ENCODE measurements at regions not wholly inside any gene's neighbourhood (a gene's known extent, or its start where the extent isn't known, plus 50 kb on each side); places are given as distances from the start of the nearest gene placed in this dataset.

- H3K4me3 ChIP-seq: no peak overlapping the region
- H3K27ac ChIP-seq: no peak overlapping the region
- no peak for DNase-seq (ENCODE audit: low read depth in 1 of 2, low spot score in 1 of 2)
- H3K36me3 ChIP-seq: no peaks in the 10 kb centered on the region
- no peaks in the 10 kb centered on the region for H3K9me3 ChIP-seq (ENCODE audit: low read depth)
- no peaks in the 10 kb centered on the region for H3K27me3 ChIP-seq
- H3K4me1 ChIP-seq (ENCODE audit: low read depth): no peaks in the 10 kb centered on the region
- TF ChIP-seq, protein P1, sequence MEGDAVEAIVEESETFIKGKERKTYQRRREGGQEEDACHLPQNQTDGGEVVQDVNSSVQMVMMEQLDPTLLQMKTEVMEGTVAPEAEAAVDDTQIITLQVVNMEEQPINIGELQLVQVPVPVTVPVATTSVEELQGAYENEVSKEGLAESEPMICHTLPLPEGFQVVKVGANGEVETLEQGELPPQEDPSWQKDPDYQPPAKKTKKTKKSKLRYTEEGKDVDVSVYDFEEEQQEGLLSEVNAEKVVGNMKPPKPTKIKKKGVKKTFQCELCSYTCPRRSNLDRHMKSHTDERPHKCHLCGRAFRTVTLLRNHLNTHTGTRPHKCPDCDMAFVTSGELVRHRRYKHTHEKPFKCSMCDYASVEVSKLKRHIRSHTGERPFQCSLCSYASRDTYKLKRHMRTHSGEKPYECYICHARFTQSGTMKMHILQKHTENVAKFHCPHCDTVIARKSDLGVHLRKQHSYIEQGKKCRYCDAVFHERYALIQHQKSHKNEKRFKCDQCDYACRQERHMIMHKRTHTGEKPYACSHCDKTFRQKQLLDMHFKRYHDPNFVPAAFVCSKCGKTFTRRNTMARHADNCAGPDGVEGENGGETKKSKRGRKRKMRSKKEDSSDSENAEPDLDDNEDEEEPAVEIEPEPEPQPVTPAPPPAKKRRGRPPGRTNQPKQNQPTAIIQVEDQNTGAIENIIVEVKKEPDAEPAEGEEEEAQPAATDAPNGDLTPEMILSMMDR (IDR thresholded peaks at IDR 0.05; ENCODE audit: low read depth, low read length): no peak
Measured at GRCh38 chr5:143947313-143947712, 135.4 kb downstream of the HMHB1 start.

- TF ChIP-seq, protein P1 (IDR thresholded peaks at IDR 0.05; ENCODE audit: low read depth, low read length): no peak
- DNase-seq (ENCODE audit: low read depth in 1 of 2, low spot score in 1 of 2): no peak
Measured at GRCh38 chr5:143952809-143953208, 140.8 kb downstream of the HMHB1 start.

DNA sequence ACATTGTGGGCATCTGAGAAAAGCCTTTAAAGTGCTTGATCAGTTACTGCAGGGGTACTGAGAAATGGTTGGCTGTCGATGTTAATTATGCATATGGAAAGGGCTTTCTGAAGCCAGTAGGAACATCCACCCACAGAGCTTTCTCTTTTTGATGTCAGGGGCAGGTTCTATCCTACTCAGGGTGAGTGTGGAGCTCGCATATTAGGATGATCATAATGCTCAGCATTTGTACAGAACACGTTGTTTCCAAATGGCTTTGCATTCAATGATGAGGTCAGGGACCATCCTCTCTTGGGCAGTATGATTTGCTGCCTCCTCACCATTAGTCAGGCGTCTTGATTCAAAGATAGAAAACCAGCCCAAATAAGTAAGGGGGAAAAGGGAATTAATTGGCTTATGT lies 141.9 kb downstream of the HMHB1 start:
- TF ChIP-seq, protein P1 (IDR thresholded peaks at IDR 0.05; ENCODE audit: low read depth, low read length): no peak
- Histone ChIP-seq H3K4me3 (no peak overlapping the region), H3K27me3 (no peaks in the 10 kb centered on the region), H3K27ac (no peak overlapping the region), H3K9me3 (ENCODE audit: low read depth) (no peaks in the 10 kb centered on the region), H3K4me1 (ENCODE audit: low read depth) (no peaks in the 10 kb centered on the region), H3K36me3 (no peaks in the 10 kb centered on the region)
- DNase-seq (ENCODE audit: low read depth in 1 of 2, low spot score in 1 of 2): no peak

More at GRCh38 chr5:143952809-143953208, 140.8 kb downstream of the HMHB1 start:
- H3K4me1 ChIP-seq (ENCODE audit: low read depth): no peaks in the 10 kb centered on the region
- H3K4me3 ChIP-seq: no peak overlapping the region
- no peaks in the 10 kb centered on the region for H3K27me3 ChIP-seq
- no peaks in the 10 kb centered on the region for H3K9me3 ChIP-seq (ENCODE audit: low read depth)
- H3K27ac ChIP-seq: no peak overlapping the region
- H3K36me3 ChIP-seq: no peaks in the 10 kb centered on the region

DNA sequence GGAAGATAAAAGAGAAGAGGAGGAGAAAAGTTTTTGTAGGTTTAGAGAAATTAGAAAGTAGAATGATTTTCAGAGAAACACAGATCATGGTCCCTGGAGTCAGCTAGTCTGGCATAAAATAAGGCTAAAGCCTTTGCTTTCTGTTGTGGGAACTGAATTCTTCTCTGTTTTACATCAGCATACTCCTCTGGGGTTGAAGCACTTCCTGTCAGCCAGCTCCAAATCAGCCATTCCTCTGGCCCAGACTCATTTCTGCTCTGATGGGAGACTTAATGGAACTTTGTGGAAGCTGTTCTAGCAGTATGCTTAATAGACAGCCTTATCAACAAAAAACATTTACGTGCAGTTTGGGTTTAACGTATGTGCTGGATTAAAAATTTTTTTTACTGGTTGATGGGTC lies 143.2 kb downstream of the HMHB1 start:
- TF ChIP-seq, protein P1 (IDR thresholded peaks at IDR 0.05; ENCODE audit: low read depth, low read length): no peak
- H3K9me3 ChIP-seq (ENCODE audit: low read depth): no peaks in the 10 kb centered on the region
- no peak overlapping the region for H3K27ac ChIP-seq
- peak in 1 of 2 donors; percentile 69 for DNase-seq (ENCODE audit: low read depth in 1 of 2, low spot score in 1 of 2)
- H3K4me3 ChIP-seq: no peak overlapping the region
- no peaks in the 10 kb centered on the region for H3K36me3 ChIP-seq
- H3K4me1 ChIP-seq (ENCODE audit: low read depth): no peaks in the 10 kb centered on the region
- H3K27me3 ChIP-seq: no peaks in the 10 kb centered on the region

GRCh38 chr5:143957455-143957854 lies 145.5 kb downstream of the HMHB1 start:
- no peaks in the 10 kb centered on the region for H3K9me3 ChIP-seq (ENCODE audit: low read depth)
- H3K4me1 ChIP-seq (ENCODE audit: low read depth): no peaks in the 10 kb centered on the region
- no peaks in the 10 kb centered on the region for H3K27me3 ChIP-seq
- no peak overlapping the region for H3K27ac ChIP-seq
- no peak overlapping the region for H3K4me3 ChIP-seq
- no peak for DNase-seq (ENCODE audit: low read depth in 1 of 2, low spot score in 1 of 2)
- TF ChIP-seq, protein P1 (IDR thresholded peaks at IDR 0.05; ENCODE audit: low read depth, low read length): peak; percentile 44
- H3K36me3 ChIP-seq: no peaks in the 10 kb centered on the region

DNA sequence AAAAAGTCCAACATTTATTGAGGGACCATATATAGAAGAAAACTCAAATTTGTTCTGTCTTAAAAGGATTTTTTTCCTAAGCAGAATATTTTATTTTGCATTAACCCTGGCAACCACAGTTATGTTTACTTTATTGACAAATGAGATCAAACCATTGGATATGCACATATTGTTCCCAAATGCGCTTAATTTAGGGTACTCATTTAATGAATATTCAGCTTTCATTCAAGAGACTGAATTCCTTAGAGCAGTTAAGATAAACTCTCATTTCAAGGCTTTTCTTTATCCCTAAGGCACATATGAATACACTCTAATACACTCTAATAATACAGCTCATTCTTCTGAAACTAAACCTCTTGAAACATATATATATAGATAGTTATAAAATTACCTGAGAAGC lies 150.2 kb downstream of the HMHB1 start:
- Histone ChIP-seq H3K4me3 (no peak overlapping the region), H3K36me3 (no peaks in the 10 kb centered on the region), H3K9me3 (ENCODE audit: low read depth) (no peaks in the 10 kb centered on the region), H3K4me1 (ENCODE audit: low read depth) (no peaks in the 10 kb centered on the region), H3K27ac (no peak overlapping the region), H3K27me3 (no peaks in the 10 kb centered on the region)
- TF ChIP-seq, protein P1 (IDR thresholded peaks at IDR 0.05; ENCODE audit: low read depth, low read length): no peak
- DNase-seq (ENCODE audit: low read depth in 1 of 2, low spot score in 1 of 2): no peak

Data from cardiac muscle cell (in vitro differentiated cells and primary cell).